ENCODE measurements at regions not wholly inside any gene's neighbourhood (a gene's known extent, or its start where the extent isn't known, plus 50 kb on each side); places are given as distances from the start of the nearest gene placed in this dataset.
"Not testable (repeated sequence)": the region's sequence is repeated elsewhere in the genome, so short reads cannot be mapped to it uniquely, and the experiment has no call there.

DNA sequence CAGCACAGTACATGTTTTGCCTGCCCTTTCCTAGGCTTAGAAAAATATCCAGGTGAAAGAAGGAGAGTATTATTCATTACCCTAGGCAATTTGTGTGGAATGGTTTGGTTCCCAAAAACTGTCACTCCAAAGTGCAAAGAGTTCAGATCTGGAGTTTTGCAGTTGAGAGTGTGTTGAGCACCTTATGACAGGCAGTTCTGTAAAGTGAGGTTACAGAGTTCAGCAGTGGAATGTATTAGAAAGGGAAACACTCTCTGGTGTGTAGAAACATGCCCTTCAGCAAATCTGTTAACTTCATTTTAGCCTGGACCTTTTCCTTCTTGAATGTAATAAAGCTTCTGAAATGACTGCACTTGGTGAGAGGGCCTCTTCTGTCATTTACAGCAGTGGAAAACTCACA, 154.0 kb upstream of the SSTR1 start:
- no peaks in the 10 kb centered on the region for H3K36me3 ChIP-seq (ENCODE audit: control insufficient read depth, low read depth, low read length)
- peaks cover 18% of the 10 kb centered on the region for H3K4me1 ChIP-seq (ENCODE audit: control insufficient read depth, low read depth, low read length)
- H3K4me3 ChIP-seq (ENCODE audit: low read length), result no peak overlapping the region
- H3K27ac ChIP-seq (ENCODE audit: low read length), result no peak overlapping the region
- H3K9ac ChIP-seq (ENCODE audit: low read length), result no peak overlapping the region
- no peaks in the 10 kb centered on the region for H3K27me3 ChIP-seq (ENCODE audit: control insufficient read depth, insufficient read depth, low read length)
- no peaks in the 10 kb centered on the region for H3K9me3 ChIP-seq (ENCODE audit: control insufficient read depth, low read depth, low read length)

DNA sequence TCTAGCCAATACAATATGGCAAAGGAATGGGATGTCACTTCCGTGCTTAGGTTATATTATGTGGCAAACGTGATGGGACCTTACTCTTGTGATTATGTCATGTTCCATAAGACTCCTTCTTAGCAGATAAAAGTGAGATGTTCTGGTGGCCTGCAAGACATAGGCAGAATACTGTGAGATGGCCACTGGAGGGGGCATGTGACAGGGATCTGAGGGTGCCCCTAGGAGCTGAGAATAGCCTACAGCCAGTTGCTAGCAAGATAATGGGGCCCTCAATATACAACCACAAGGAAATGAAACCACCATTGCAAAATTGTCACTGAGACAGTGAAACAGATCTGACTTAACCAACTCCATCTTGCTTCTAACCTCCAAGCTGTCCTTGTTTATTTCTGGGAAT, 151.4 kb upstream of the SSTR1 start:
- H3K4me3 ChIP-seq (ENCODE audit: low read length), result no peak overlapping the region
- H3K9me3 ChIP-seq (ENCODE audit: control insufficient read depth, low read depth, low read length), result no peaks in the 10 kb centered on the region
- H3K4me1 ChIP-seq (ENCODE audit: control insufficient read depth, low read depth, low read length), result peaks cover 13% of the 10 kb centered on the region
- H3K36me3 ChIP-seq (ENCODE audit: control insufficient read depth, low read depth, low read length), result no peaks in the 10 kb centered on the region
- no peak overlapping the region for H3K27ac ChIP-seq (ENCODE audit: low read length)
- H3K9ac ChIP-seq (ENCODE audit: low read length), result no peak overlapping the region
- no peaks in the 10 kb centered on the region for H3K27me3 ChIP-seq (ENCODE audit: control insufficient read depth, insufficient read depth, low read length)

DNA sequence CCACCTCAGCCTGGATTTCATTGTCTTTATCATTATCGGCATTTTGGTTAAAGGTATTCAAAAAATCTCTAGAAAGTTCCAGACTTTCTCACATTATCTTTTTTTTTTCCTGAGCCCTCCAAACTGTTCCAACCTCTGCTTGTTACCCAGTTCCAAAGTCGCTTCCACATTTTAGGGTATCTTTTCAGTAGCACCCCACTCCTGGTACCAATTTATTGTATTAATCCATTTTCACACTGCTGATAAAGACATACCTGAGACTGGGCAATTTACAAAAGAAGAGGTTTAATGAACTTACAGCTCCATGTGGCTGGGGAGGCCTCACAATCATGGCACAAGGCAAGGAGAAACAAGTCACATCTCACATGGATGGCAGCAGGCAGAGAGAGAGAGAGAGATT, 145.5 kb upstream of the SSTR1 start:
- not testable (repeated sequence) for H3K27ac ChIP-seq (ENCODE audit: low read length); H3K4me3 ChIP-seq (ENCODE audit: low read length); H3K27me3 ChIP-seq (ENCODE audit: control insufficient read depth, insufficient read depth, low read length); H3K36me3 ChIP-seq (ENCODE audit: control insufficient read depth, low read depth, low read length); H3K4me1 ChIP-seq (ENCODE audit: control insufficient read depth, low read depth, low read length); H3K9ac ChIP-seq (ENCODE audit: low read length)
- H3K9me3 ChIP-seq (ENCODE audit: control insufficient read depth, low read depth, low read length), result peaks cover 10% of the 10 kb centered on the region

DNA sequence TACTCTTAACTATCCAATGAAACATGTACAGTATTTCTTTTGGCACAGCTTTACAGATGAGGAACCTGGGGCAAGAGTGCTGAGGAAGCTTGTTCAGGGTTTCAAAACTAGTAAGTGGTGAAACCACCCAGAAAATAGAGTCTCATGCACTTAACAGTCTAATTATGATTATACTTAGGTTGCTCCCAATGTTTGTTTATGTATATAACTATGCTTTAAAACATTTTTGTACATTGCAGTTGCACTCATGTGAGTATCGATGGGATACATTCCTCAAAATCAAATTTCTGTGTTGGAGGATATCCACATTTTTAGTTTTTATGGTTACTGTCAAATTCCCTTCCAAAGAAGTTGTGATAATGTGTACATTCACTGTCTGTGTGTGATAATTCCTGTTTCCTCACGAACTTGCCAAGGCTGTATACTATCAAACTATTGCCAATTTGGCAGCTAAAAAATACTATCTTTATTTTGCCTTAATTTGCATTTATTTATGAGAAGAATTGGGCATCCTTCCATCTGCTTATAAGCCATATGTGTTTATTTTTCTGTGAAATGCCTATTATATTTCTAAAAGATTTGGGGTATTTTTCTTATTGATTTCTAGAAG, 143.9 kb upstream of the SSTR1 start:
- Histone ChIP-seq H3K27me3 (ENCODE audit: control insufficient read depth, insufficient read depth, low read length) (no peaks in the 10 kb centered on the region), H3K9me3 (ENCODE audit: control insufficient read depth, low read depth, low read length) (peaks cover 10% of the 10 kb centered on the region), H3K36me3 (ENCODE audit: control insufficient read depth, low read depth, low read length) (no peaks in the 10 kb centered on the region)

DNA sequence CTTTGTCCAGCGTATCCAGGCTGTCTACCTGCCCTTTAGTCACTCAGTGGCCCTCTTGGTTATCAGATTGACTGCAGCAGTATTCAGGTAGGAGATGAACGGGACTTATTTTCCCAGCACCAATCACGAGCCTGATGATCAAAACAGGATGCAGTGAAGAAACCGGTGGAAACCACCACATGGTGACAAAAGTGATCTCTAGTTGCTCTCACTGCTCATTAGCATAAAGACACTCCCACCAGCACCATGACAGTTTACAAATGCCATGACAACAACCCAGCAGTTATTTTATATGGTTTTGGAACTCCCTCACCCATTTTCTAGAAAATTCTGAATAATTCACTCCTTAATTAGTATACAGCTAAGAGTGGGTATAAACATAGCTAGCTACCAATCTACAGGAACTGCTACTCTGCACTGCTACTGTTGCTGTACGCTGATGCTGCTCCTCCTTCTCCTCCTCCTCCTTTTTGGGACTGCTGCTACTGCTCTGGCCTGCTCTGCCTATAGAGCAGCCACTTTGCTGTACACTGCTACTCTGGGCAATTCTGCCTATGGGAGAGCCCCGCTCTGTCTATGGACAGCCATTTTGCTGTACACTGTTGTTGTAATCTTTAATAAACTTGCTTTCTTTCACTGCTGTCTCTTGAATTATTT, 142.5 kb upstream of the SSTR1 start:
- H3K27ac ChIP-seq (ENCODE audit: low read length), result no peak overlapping the region
- H3K36me3 ChIP-seq (ENCODE audit: control insufficient read depth, low read depth, low read length), result no peaks in the 10 kb centered on the region
- no peak overlapping the region for H3K4me3 ChIP-seq (ENCODE audit: low read length)
- H3K27me3 ChIP-seq (ENCODE audit: control insufficient read depth, insufficient read depth, low read length), result no peaks in the 10 kb centered on the region
- no peaks in the 10 kb centered on the region for H3K4me1 ChIP-seq (ENCODE audit: control insufficient read depth, low read depth, low read length)
- peaks cover 10% of the 10 kb centered on the region for H3K9me3 ChIP-seq (ENCODE audit: control insufficient read depth, low read depth, low read length)
- no peak overlapping the region for H3K9ac ChIP-seq (ENCODE audit: low read length)

More for the DNA sequence above, 143.9 kb upstream of the SSTR1 start:
- no peaks in the 10 kb centered on the region for H3K4me1 ChIP-seq (ENCODE audit: control insufficient read depth, low read depth, low read length)
- H3K9ac ChIP-seq (ENCODE audit: low read length), result no peak overlapping the region
- no peak overlapping the region for H3K27ac ChIP-seq (ENCODE audit: low read length)
- no peak overlapping the region for H3K4me3 ChIP-seq (ENCODE audit: low read length)

DNA sequence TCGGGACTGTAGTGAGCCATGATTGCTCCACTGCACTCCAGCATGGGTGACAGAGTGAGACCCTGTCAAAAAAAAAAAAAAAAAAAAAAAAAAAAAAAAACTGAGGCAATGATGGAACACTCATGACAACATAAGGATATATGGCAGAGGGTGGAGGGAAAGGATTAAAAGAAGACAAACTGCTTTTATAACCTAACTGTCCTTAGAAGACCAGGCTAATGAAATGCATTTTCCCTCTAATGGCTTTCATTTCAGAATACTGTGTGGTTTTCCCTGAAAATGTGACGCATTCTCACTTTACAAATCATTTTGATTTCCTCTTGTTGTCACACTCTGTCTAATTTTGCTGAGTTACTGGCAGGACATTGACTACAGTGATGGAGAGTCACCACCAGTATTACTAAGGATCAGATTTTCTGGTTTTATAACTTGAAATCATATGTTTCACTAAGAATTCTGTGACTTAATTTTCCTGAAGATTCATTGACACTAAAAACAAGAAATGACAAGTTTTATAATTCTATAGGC, 137.6 kb upstream of the SSTR1 start:
- Histone ChIP-seq H3K27me3 (ENCODE audit: control insufficient read depth, insufficient read depth, low read length) (no peaks in the 10 kb centered on the region), H3K4me3 (ENCODE audit: low read length) (no peak overlapping the region), H3K36me3 (ENCODE audit: control insufficient read depth, low read depth, low read length) (no peaks in the 10 kb centered on the region), H3K9me3 (ENCODE audit: control insufficient read depth, low read depth, low read length) (no peaks in the 10 kb centered on the region), H3K4me1 (ENCODE audit: control insufficient read depth, low read depth, low read length) (no peaks in the 10 kb centered on the region), H3K27ac (ENCODE audit: low read length) (no peak overlapping the region), H3K9ac (ENCODE audit: low read length) (no peak overlapping the region)

DNA sequence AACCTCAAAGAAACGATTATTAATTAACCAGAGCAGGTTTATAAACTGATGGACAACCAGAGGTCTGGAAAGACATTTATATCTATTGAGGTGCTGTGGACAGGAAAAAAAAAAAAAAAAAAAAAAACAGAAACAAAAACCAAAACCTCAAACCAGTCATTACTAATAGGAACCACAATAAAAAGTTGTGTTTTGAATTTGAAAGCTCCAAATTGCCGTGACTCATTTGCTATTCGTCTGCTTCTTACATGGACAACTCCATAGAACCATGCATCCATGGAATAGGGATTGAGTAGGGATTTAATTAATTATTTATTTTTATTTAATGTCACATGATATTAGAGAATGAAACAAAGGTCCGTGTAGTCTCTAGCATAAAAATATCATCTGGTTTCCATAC, 134.1 kb upstream of the SSTR1 start:
- Histone ChIP-seq H3K27me3 (ENCODE audit: control insufficient read depth, insufficient read depth, low read length) (no peaks in the 10 kb centered on the region), H3K36me3 (ENCODE audit: control insufficient read depth, low read depth, low read length) (no peaks in the 10 kb centered on the region), H3K27ac (ENCODE audit: low read length) (no peak overlapping the region), H3K9me3 (ENCODE audit: control insufficient read depth, low read depth, low read length) (no peaks in the 10 kb centered on the region), H3K9ac (ENCODE audit: low read length) (no peak overlapping the region), H3K4me1 (ENCODE audit: control insufficient read depth, low read depth, low read length) (no peaks in the 10 kb centered on the region), H3K4me3 (ENCODE audit: low read length) (no peak overlapping the region)

DNA sequence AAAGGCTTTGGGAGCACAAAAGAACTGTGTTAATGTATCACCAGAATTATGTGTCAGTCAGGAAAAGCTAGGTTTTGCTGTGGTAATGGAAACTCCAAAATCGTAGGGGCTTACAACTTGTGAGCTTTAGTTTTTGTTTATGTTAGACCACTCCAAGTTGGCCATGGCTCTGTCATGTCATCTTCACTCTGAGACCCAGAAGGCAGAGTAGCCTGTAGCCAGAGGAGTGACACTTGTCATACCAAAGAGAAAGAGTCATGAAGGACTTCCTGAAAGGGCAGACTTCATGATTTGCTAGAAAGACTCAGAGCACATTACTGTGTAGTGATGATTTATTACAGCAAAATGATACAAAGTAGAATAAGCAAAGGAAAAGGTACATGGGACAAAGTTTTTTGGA, 133.6 kb upstream of the SSTR1 start:
- Histone ChIP-seq H3K27me3 (ENCODE audit: control insufficient read depth, insufficient read depth, low read length) (no peaks in the 10 kb centered on the region), H3K9me3 (ENCODE audit: control insufficient read depth, low read depth, low read length) (no peaks in the 10 kb centered on the region), H3K27ac (ENCODE audit: low read length) (no peak overlapping the region), H3K4me1 (ENCODE audit: control insufficient read depth, low read depth, low read length) (peaks cover 3% of the 10 kb centered on the region), H3K9ac (ENCODE audit: low read length) (no peak overlapping the region), H3K4me3 (ENCODE audit: low read length) (no peak overlapping the region), H3K36me3 (ENCODE audit: control insufficient read depth, low read depth, low read length) (no peaks in the 10 kb centered on the region)

DNA sequence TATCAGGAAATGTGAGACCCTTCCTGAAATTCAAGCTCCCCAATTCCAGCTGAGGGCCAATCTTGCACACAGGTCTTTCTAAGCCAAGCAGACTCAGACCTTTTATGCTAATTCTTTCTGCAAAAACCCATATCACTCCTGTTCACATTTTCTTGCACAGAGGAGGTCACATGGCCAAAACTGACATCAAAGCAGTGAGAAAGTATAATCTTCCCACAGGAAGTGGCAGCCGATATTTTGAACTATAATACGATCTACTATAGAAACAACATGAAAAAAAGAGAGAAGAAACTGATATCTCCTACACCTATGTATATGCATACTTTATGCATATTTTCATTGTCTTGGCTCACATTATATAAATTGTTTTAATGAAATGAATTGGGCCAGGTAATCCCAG, 132.9 kb upstream of the SSTR1 start:
- Histone ChIP-seq H3K36me3 (ENCODE audit: control insufficient read depth, low read depth, low read length) (no peaks in the 10 kb centered on the region), H3K9ac (ENCODE audit: low read length) (no peak overlapping the region), H3K27ac (ENCODE audit: low read length) (no peak overlapping the region), H3K4me1 (ENCODE audit: control insufficient read depth, low read depth, low read length) (peaks cover 3% of the 10 kb centered on the region), H3K4me3 (ENCODE audit: low read length) (no peak overlapping the region), H3K27me3 (ENCODE audit: control insufficient read depth, insufficient read depth, low read length) (no peaks in the 10 kb centered on the region), H3K9me3 (ENCODE audit: control insufficient read depth, low read depth, low read length) (no peaks in the 10 kb centered on the region)

DNA sequence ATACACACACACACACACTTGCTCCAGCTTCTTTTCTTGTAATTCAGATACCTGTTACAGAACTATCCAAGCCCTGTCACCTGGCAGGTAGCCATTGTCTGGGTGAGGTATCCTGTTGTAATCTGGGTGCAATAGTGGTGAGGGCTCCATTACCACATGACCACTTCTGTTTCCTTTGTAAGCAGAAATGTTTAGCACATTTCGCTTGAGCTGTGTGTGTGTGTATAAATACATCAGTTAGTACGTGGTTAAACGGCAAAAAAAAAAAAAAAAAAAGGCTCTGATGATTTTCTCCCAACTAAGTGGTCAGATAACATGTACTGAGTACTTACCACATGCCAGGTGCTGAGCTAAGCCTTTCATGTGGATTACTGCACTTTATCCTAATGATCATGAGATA, 129.3 kb upstream of the SSTR1 start:
- no peaks in the 10 kb centered on the region for H3K27me3 ChIP-seq (ENCODE audit: control insufficient read depth, insufficient read depth, low read length)
- peaks cover 10% of the 10 kb centered on the region for H3K4me1 ChIP-seq (ENCODE audit: control insufficient read depth, low read depth, low read length)
- no peak overlapping the region for H3K27ac ChIP-seq (ENCODE audit: low read length)
- no peak overlapping the region for H3K4me3 ChIP-seq (ENCODE audit: low read length)
- no peaks in the 10 kb centered on the region for H3K36me3 ChIP-seq (ENCODE audit: control insufficient read depth, low read depth, low read length)
- H3K9me3 ChIP-seq (ENCODE audit: control insufficient read depth, low read depth, low read length), result no peaks in the 10 kb centered on the region
- H3K9ac ChIP-seq (ENCODE audit: low read length), result no peak overlapping the region

DNA sequence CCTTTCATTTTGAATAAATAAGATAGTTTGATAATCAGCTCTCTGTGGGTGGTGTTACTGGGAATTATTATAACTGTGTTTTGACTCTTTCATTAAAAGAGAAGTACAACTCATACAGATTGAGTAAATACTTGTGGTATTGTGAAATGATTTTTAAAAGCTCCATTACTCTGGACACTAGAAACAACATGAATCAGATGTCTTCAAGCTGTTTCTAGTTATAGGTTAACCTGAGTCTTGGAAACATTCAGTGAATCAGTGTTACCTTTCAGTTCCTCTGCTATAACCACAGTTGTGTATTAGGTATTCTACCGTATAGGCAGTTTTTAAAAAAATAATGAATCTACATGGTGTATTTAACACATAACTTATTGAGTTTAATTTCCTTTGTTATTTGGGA, 128.4 kb upstream of the SSTR1 start:
- Histone ChIP-seq H3K4me3 (ENCODE audit: low read length) (no peak overlapping the region), H3K9me3 (ENCODE audit: control insufficient read depth, low read depth, low read length) (no peaks in the 10 kb centered on the region), H3K27me3 (ENCODE audit: control insufficient read depth, insufficient read depth, low read length) (no peaks in the 10 kb centered on the region), H3K27ac (ENCODE audit: low read length) (no peak overlapping the region), H3K36me3 (ENCODE audit: control insufficient read depth, low read depth, low read length) (no peaks in the 10 kb centered on the region), H3K9ac (ENCODE audit: low read length) (no peak overlapping the region), H3K4me1 (ENCODE audit: control insufficient read depth, low read depth, low read length) (peaks cover 14% of the 10 kb centered on the region)

DNA sequence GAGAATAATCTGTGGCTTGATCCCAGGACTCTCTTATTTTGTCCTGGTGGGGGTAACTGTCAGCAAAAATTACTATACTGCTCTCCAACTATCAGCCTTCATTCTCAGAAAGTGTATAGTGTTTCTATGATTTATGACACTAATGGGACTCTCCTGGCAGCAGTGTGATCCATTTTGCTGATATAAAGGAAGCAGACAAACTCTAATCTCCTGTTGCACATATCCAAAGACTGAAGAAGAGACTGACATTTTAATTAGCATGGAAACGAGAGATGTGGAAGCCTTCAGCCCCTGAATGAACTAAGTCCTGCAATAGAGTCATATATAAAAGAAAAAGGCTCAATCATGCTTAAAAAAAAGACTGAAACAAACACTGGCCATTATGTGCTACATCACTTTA, 127.8 kb upstream of the SSTR1 start:
- peaks cover 14% of the 10 kb centered on the region for H3K4me1 ChIP-seq (ENCODE audit: control insufficient read depth, low read depth, low read length)
- no peaks in the 10 kb centered on the region for H3K36me3 ChIP-seq (ENCODE audit: control insufficient read depth, low read depth, low read length)
- H3K9me3 ChIP-seq (ENCODE audit: control insufficient read depth, low read depth, low read length), result no peaks in the 10 kb centered on the region
- H3K27me3 ChIP-seq (ENCODE audit: control insufficient read depth, insufficient read depth, low read length), result no peaks in the 10 kb centered on the region
- H3K27ac ChIP-seq (ENCODE audit: low read length), result no peak overlapping the region
- H3K4me3 ChIP-seq (ENCODE audit: low read length), result no peak overlapping the region
- H3K9ac ChIP-seq (ENCODE audit: low read length), result no peak overlapping the region
